ENCODE measurements at regions not wholly inside any gene's neighbourhood (a gene's known extent, or its start where the extent isn't known, plus 50 kb on each side); places are given as distances from the start of the nearest gene placed in this dataset.

- TF ChIP-seq CTCF (IDR thresholded peaks at IDR 0.05) (no peak), POLR2A (IDR thresholded peaks at IDR 0.05) (no peak), EP300 (IDR thresholded peaks at IDR 0.05) (no peak), POLR2AphosphoS5 (IDR thresholded peaks at IDR 0.05) (no peak)
Measured at GRCh38 chr22:26890870-26891269, 233.5 kb downstream of the MIAT start.

Data from stomach (tissue), 4 donors.